Fibroblast of the aortic adventitia (primary cell): ENCODE measurements at regions not wholly inside any gene's neighbourhood (a gene's known extent, or its start where the extent isn't known, plus 50 kb on each side); places are given as distances from the start of the nearest gene placed in this dataset.

ENCODE experiments used
- DNase-seq: peaks from one replicate; pipeline ENCODE4 v3.0.0-alpha.2; 2010; ENCODE audit warnings: low read depth
- H3K4me3 ChIP-seq: 2 replicates; pipeline ENCODE4 v1.5.1; 2011; ENCODE audit warnings: low read depth, mild to moderate bottlenecking, control low read depth, low read length, moderate library complexity
- CTCF ChIP-seq: IDR thresholded peaks from 2 replicates; pipeline ENCODE4 v1.5.1; 2011; ENCODE audit warnings: mild to moderate bottlenecking, low read length, control low read depth, inconsistent platforms; ENCODE audit not compliant: insufficient read depth

DNA sequence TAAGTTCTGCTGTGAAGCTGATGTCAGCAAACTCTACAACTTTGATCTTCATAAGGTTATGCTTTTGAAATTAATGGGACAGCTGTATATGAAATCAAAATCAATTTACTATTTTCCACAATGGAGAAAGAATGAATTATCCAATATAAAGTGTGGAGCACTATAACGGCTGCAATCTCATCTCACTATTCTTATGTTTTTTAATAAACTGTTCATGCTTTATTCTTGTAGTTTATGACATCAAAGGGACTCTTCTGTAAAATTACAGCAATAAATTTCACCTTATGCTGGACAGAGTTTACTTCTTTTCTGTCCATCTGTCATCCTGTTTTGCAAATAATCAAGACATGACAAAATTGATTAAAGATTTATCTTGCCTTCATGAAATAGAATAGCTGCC is 192.5 kb downstream of the TECRL start:
- DNase-seq, result no peak
- no peak overlapping the region for H3K4me3 ChIP-seq
- TF ChIP-seq CTCF, result no peak

GRCh38 chr4:64205376-64205775 is 203.9 kb downstream of the TECRL start:
- TF ChIP-seq CTCF, result no peak
- DNase-seq, result no peak
- H3K4me3 ChIP-seq, result no peak overlapping the region

DNA sequence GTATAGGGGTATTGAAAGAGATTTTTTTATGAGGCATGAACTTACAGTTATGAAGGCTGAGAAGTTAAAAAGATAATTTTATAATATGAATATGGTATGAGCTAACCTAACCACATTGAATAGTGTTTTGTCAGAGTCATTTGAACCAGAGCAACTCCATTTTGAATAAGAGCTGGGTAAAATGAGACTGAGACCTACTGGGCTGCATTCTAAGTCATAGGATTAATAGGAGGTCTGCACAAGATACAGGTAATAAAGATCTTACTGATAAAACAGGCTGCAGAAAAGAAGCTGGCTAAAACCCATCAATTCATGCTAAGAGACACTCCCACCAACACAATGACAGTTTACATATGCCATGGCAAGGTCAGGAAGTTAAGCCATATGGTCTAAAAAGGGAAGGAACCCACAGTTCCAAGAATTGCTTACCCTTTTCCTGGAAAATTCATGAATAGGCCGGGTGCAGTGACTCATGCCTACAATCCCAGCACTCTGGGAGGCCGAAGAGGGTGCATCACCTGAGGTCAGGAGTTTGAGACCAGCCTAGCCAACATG is 209.2 kb downstream of the TECRL start:
- no peak for TF ChIP-seq CTCF
- no peak for DNase-seq
- H3K4me3 ChIP-seq, result no peak overlapping the region

GRCh38 chr4:64195582-64195981 is 213.7 kb downstream of the TECRL start:
- no peak for DNase-seq
- TF ChIP-seq CTCF, result no peak
- H3K4me3 ChIP-seq, result no peak overlapping the region

DNA sequence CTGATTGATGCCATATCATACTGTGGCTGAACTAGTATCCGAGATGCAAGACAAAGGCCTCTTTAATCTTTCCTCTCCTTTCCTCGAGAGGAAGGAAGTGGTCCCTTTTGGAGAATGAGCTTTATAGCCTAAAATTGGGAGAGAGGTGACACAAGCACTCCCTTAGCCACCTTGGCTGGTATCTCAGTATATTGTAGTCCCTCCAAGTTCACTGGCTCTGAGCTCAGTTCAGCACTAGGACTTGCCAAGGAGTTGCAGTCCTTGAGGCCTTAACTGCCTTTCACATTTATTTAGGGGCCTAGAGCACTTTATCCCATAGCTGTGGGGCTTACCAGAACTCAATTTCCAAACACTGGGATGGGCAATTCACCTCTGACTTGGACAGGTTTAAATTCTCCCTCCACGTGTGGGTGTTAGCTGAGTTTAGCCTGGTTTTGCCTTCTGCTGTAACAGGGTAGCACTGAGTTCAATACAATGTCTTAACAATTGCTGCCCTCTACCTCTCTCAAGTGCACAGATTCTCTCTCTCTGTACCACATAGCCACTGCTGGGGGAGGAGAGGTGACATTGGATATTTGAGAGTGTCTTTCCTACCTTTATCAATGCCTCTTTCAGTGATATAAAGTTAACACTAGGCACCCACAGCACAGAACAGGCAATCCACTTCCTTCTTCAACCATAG is 216.4 kb downstream of the TECRL start:
- no peak for TF ChIP-seq CTCF

GRCh38 chr4:64174247-64174882 is 234.9 kb downstream of the TECRL start:
- H3K4me3 ChIP-seq, result no peak overlapping the region
- no peak for DNase-seq
- TF ChIP-seq CTCF, result no peak

More for the DNA sequence above, 216.4 kb downstream of the TECRL start:
- DNase-seq, result no peak
- H3K4me3 ChIP-seq, result no peak overlapping the region
